Activated naive CD4-positive, alpha-beta T cell treated with Interleukin-2 at 50 U/mL for 16 hours (primary cell): ENCODE measurements at regions not wholly inside any gene's neighbourhood (a gene's known extent, or its start where the extent isn't known, plus 50 kb on each side); places are given as distances from the start of the nearest gene placed in this dataset.

ENCODE experiments used
- DNase-seq: peaks from one replicate; pipeline ENCODE4 v3.0.0-alpha.2; 2020

- DNase-seq, result no peak
These were observed 51.3 kb upstream of the FAM3C start for GRCh38 chr7:121447243-121447910.

GRCh38 chr7:121446526-121446925 lies 50.4 kb upstream of the FAM3C start:
- DNase-seq, result no peak
